Frontal cortex (tissue), 3 donors: ENCODE measurements at regions not wholly inside any gene's neighbourhood (a gene's known extent, or its start where the extent isn't known, plus 50 kb on each side); places are given as distances from the start of the nearest gene placed in this dataset.
"Not testable (repeated sequence)": the region's sequence is repeated elsewhere in the genome, so short reads cannot be mapped to it uniquely, and the experiment has no call there.

Source experiments
- DNase-seq, 2 donors: peaks; one replicate each; pipeline ENCODE4 v3.0.0; 2012; ENCODE audit warnings: low spot score in 2 of 2
- FAIRE-seq: peaks from 2 replicates; lab custom pipeline; 2012; peaks lifted over from hg19 to GRCh38; lab: Jason Lieb, UNC
- donor health status: control.
- donor health status: control.
- donor health status: control.

GRCh38 chr15:19996574-19997194, 544.9 kb downstream of the GOLGA6L6 start:
- FAIRE-seq, DNase-seq: not testable (repeated sequence)

GRCh38 chr15:19995296-19995695, 546.3 kb downstream of the GOLGA6L6 start:
- DNase-seq, FAIRE-seq: not testable (repeated sequence)

GRCh38 chr15:19992428-19992827, 549.2 kb downstream of the GOLGA6L6 start:
- FAIRE-seq: no peak
- no peak for DNase-seq

GRCh38 chr15:19988094-19988660, 553.4 kb downstream of the GOLGA6L6 start:
- DNase-seq (no peak), FAIRE-seq (no peak)

- no peak for FAIRE-seq
- DNase-seq: no peak
Measured at GRCh38 chr15:19987389-19988048, 554.1 kb downstream of the GOLGA6L6 start.

- no peak for FAIRE-seq
- no peak for DNase-seq
Measured at GRCh38 chr15:19984101-19984500, 557.5 kb downstream of the GOLGA6L6 start.

GRCh38 chr15:19974998-19975397, 566.6 kb downstream of the GOLGA6L6 start:
- DNase-seq (no peak), FAIRE-seq (no peak)

GRCh38 chr15:19973718-19974117, 567.9 kb downstream of the GOLGA6L6 start:
- DNase-seq (no peak), FAIRE-seq (no peak)

GRCh38 chr15:19972582-19972981, 569.0 kb downstream of the GOLGA6L6 start:
- not testable (repeated sequence) for FAIRE-seq, DNase-seq

- FAIRE-seq: not testable (repeated sequence)
Measured at GRCh38 chr15:19965574-19965973, 576.0 kb downstream of the GOLGA6L6 start.

GRCh38 chr15:19964480-19964879, 577.1 kb downstream of the GOLGA6L6 start:
- not testable (repeated sequence) for FAIRE-seq

More at GRCh38 chr15:19965574-19965973, 576.0 kb downstream of the GOLGA6L6 start:
- not testable (repeated sequence) for DNase-seq

GRCh38 chr15:19956124-19956796, 585.3 kb downstream of the GOLGA6L6 start:
- DNase-seq (no peak), FAIRE-seq (no peak)

More at GRCh38 chr15:19964480-19964879, 577.1 kb downstream of the GOLGA6L6 start:
- DNase-seq: not testable (repeated sequence)

- no peak for FAIRE-seq
- DNase-seq: no peak
Measured at GRCh38 chr15:19944261-19944888, 597.2 kb downstream of the GOLGA6L6 start.

- DNase-seq (no peak), FAIRE-seq (no peak)
Measured at GRCh38 chr15:19943515-19943914, 598.1 kb downstream of the GOLGA6L6 start.

- DNase-seq: not testable (repeated sequence)
- FAIRE-seq: peak; percentile 37
Measured at GRCh38 chr15:19903281-19903680, 638.3 kb downstream of the GOLGA6L6 start.

GRCh38 chr15:19902388-19902787, 639.2 kb downstream of the GOLGA6L6 start:
- not testable (repeated sequence) for DNase-seq, FAIRE-seq

- FAIRE-seq: peak; percentile 54
- DNase-seq: not testable (repeated sequence)
Measured at GRCh38 chr15:19901414-19901813, 640.2 kb downstream of the GOLGA6L6 start.

GRCh38 chr15:19899021-19899824, 642.4 kb downstream of the GOLGA6L6 start:
- DNase-seq: no peak
- no peak for FAIRE-seq

GRCh38 chr15:19888811-19889210, 652.8 kb downstream of the GOLGA6L6 start:
- DNase-seq, FAIRE-seq: not testable (repeated sequence)
